ENCODE measurements at regions not wholly inside any gene's neighbourhood (a gene's known extent, or its start where the extent isn't known, plus 50 kb on each side); places are given as distances from the start of the nearest gene placed in this dataset.

GRCh38 chr3:117820658-117821299 is 1111.2 kb downstream of the TUSC7 start:
- Histone ChIP-seq H3K27me3 (no peaks in the 10 kb centered on the region), H3K36me3 (no peaks in the 10 kb centered on the region), H3K9me3 (no peaks in the 10 kb centered on the region), H3K4me3 (no peak overlapping the region), H3K4me1 (no peaks in the 10 kb centered on the region), H3K27ac (no peak overlapping the region)
- intact Hi-C loops (cut with DNase I), result no loop called here
- TF ChIP-seq POLR2A (IDR thresholded peaks at IDR 0.05) (no peak), POLR2AphosphoS5 (IDR thresholded peaks at IDR 0.05; ENCODE audit: insufficient read depth in 1 of 2, low read depth in 1 of 2) (no peak), CTCF (IDR thresholded peaks at IDR 0.05) (no peak)
- no peak for DNase-seq (ENCODE audit: extremely low spot score in 2 of 2)

GRCh38 chr3:117822416-117822815 is 1112.8 kb downstream of the TUSC7 start:
- Histone ChIP-seq H3K36me3 (no peaks in the 10 kb centered on the region), H3K9me3 (no peaks in the 10 kb centered on the region), H3K4me3 (no peak overlapping the region), H3K4me1 (no peaks in the 10 kb centered on the region), H3K27ac (no peak overlapping the region), H3K27me3 (no peaks in the 10 kb centered on the region)
- TF ChIP-seq CTCF (IDR thresholded peaks at IDR 0.05), result no peak
- TF ChIP-seq POLR2A (IDR thresholded peaks at IDR 0.05), result no peak
- TF ChIP-seq POLR2AphosphoS5 (IDR thresholded peaks at IDR 0.05; ENCODE audit: insufficient read depth in 1 of 2, low read depth in 1 of 2), result no peak
- intact Hi-C loops (cut with DNase I), result no loop called here
- no peak for DNase-seq (ENCODE audit: extremely low spot score in 2 of 2)

GRCh38 chr3:117836296-117836695 is 1126.7 kb downstream of the TUSC7 start:
- Histone ChIP-seq H3K27ac (no peak overlapping the region), H3K4me1 (no peaks in the 10 kb centered on the region), H3K27me3 (no peaks in the 10 kb centered on the region), H3K4me3 (no peak overlapping the region), H3K9me3 (no peaks in the 10 kb centered on the region), H3K36me3 (no peaks in the 10 kb centered on the region)
- intact Hi-C loops (cut with DNase I), result no loop called here
- no peak for DNase-seq (ENCODE audit: extremely low spot score in 2 of 2)
- TF ChIP-seq CTCF (IDR thresholded peaks at IDR 0.05), result no peak
- TF ChIP-seq POLR2A (IDR thresholded peaks at IDR 0.05), result no peak
- TF ChIP-seq POLR2AphosphoS5 (IDR thresholded peaks at IDR 0.05; ENCODE audit: insufficient read depth in 1 of 2, low read depth in 1 of 2), result no peak

GRCh38 chr3:117837391-117837790 is 1127.8 kb downstream of the TUSC7 start:
- no peak overlapping the region for H3K27ac ChIP-seq
- TF ChIP-seq POLR2A (IDR thresholded peaks at IDR 0.05), result no peak
- no peak for DNase-seq (ENCODE audit: extremely low spot score in 2 of 2)
- H3K9me3 ChIP-seq, result no peaks in the 10 kb centered on the region
- H3K4me1 ChIP-seq, result no peaks in the 10 kb centered on the region
- no peaks in the 10 kb centered on the region for H3K27me3 ChIP-seq
- no peak overlapping the region for H3K4me3 ChIP-seq
- intact Hi-C loops (cut with DNase I), result no loop called here
- H3K36me3 ChIP-seq, result no peaks in the 10 kb centered on the region

- no peaks in the 10 kb centered on the region for H3K27me3 ChIP-seq
- H3K4me1 ChIP-seq, result no peaks in the 10 kb centered on the region
- H3K4me3 ChIP-seq, result no peak overlapping the region
- intact Hi-C loops (cut with DNase I), result no loop called here
- no peak overlapping the region for H3K27ac ChIP-seq
- no peak for DNase-seq (ENCODE audit: extremely low spot score in 2 of 2)
- TF ChIP-seq CTCF (IDR thresholded peaks at IDR 0.05), result no peak
- TF ChIP-seq POLR2A (IDR thresholded peaks at IDR 0.05), result no peak
- no peak for TF ChIP-seq POLR2AphosphoS5 (IDR thresholded peaks at IDR 0.05; ENCODE audit: insufficient read depth in 1 of 2, low read depth in 1 of 2)
- H3K9me3 ChIP-seq, result no peaks in the 10 kb centered on the region
- no peaks in the 10 kb centered on the region for H3K36me3 ChIP-seq
Measured at GRCh38 chr3:117842086-117842485, 1132.5 kb downstream of the TUSC7 start.
